ENCODE measurements at regions not wholly inside any gene's neighbourhood (a gene's known extent, or its start where the extent isn't known, plus 50 kb on each side); places are given as distances from the start of the nearest gene placed in this dataset.

GRCh38 chrX:109843963-109844751 lies 111.1 kb upstream of the ACSL4 start (continued):
- peak; percentile 88 for TF ChIP-seq PKNOX1 (IDR thresholded peaks at IDR 0.05)
- TF ChIP-seq EP300 (IDR thresholded peaks at IDR 0.05; ENCODE audit: borderline replicate concordance in 1 of 2, control insufficient read depth in 1 of 2, low read depth in 2 of 2, low read length in 2 of 2) = peak; percentile 39 to 55; a peak in 2 of 4 replicates
- no peak for TF ChIP-seq NBN (IDR thresholded peaks at IDR 0.05)
- TF ChIP-seq, protein P1, sequence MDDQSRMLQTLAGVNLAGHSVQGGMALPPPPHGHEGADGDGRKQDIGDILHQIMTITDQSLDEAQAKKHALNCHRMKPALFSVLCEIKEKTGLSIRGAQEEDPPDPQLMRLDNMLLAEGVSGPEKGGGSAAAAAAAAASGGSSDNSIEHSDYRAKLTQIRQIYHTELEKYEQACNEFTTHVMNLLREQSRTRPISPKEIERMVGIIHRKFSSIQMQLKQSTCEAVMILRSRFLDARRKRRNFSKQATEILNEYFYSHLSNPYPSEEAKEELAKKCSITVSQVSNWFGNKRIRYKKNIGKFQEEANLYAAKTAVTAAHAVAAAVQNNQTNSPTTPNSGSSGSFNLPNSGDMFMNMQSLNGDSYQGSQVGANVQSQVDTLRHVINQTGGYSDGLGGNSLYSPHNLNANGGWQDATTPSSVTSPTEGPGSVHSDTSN (IDR thresholded peaks at IDR 0.05; ENCODE audit: insufficient replicate concordance, low read depth, low read length) = peak; percentile 27
- TF ChIP-seq RAD51 (IDR thresholded peaks at IDR 0.05) = no peak
- TF ChIP-seq SMC3 (IDR thresholded peaks at IDR 0.05; ENCODE audit: borderline replicate concordance, low read length) = no peak
- TF ChIP-seq YBX1 (IDR thresholded peaks at IDR 0.05) = no peak
- peak in 1 of 2 experiments; percentile 23; a peak in 1 of 4 replicates for TF ChIP-seq BHLHE40 (IDR thresholded peaks at IDR 0.05; ENCODE audit: borderline replicate concordance in 1 of 2, low read depth in 2 of 2, low read length in 1 of 2)
- 0 out of 2 replicates have a peak, but pooled peaks have one; percentile 65 for TF ChIP-seq SMARCA5 (IDR thresholded peaks at IDR 0.05)
- peak; percentile 62; the same call in 1 of the 2 replicates for TF ChIP-seq DPF2 (IDR thresholded peaks at IDR 0.05)
- peak; percentile 78 for TF ChIP-seq MTA2 (IDR thresholded peaks at IDR 0.05; ENCODE audit: low read depth)
- no peak for TF ChIP-seq PAX8 (IDR thresholded peaks at IDR 0.05)
- TF ChIP-seq NFYB (IDR thresholded peaks at IDR 0.05; ENCODE audit: insufficient read depth, low read depth, low read length) = peak; percentile 58; the same call in 1 of the 2 replicates
- TF ChIP-seq CHD4 (IDR thresholded peaks at IDR 0.05) = no peak
- TF ChIP-seq IKZF2 (IDR thresholded peaks at IDR 0.05) = peak; percentile 80 to 82
- no peak for TF ChIP-seq MLLT1 (IDR thresholded peaks at IDR 0.05)
- TF ChIP-seq, protein P2, sequence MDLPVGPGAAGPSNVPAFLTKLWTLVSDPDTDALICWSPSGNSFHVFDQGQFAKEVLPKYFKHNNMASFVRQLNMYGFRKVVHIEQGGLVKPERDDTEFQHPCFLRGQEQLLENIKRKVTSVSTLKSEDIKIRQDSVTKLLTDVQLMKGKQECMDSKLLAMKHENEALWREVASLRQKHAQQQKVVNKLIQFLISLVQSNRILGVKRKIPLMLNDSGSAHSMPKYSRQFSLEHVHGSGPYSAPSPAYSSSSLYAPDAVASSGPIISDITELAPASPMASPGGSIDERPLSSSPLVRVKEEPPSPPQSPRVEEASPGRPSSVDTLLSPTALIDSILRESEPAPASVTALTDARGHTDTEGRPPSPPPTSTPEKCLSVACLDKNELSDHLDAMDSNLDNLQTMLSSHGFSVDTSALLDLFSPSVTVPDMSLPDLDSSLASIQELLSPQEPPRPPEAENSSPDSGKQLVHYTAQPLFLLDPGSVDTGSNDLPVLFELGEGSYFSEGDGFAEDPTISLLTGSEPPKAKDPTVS (IDR thresholded peaks at IDR 0.05; ENCODE audit: low read depth, low read length) = no peak
- no peak for TF ChIP-seq TAF1 (IDR thresholded peaks at IDR 0.05; ENCODE audit: borderline replicate concordance, low read depth, low read length)
- peak; percentile 89 for TF ChIP-seq NR2F1 (conservative IDR thresholded peaks at IDR 0.05)
- TF ChIP-seq NR2C1 (IDR thresholded peaks at IDR 0.05) = peak; percentile 64
- TF ChIP-seq, protein P3, sequence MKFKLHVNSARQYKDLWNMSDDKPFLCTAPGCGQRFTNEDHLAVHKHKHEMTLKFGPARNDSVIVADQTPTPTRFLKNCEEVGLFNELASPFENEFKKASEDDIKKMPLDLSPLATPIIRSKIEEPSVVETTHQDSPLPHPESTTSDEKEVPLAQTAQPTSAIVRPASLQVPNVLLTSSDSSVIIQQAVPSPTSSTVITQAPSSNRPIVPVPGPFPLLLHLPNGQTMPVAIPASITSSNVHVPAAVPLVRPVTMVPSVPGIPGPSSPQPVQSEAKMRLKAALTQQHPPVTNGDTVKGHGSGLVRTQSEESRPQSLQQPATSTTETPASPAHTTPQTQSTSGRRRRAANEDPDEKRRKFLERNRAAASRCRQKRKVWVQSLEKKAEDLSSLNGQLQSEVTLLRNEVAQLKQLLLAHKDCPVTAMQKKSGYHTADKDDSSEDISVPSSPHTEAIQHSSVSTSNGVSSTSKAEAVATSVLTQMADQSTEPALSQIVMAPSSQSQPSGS (IDR thresholded peaks at IDR 0.05; ENCODE audit: low read length) = 0 out of 2 replicates have a peak, but pooled peaks have one; percentile 23
- 0 out of 2 replicates have a peak, but pooled peaks have one; percentile 42 for TF ChIP-seq JUND (IDR thresholded peaks at IDR 0.05; ENCODE audit: low read depth, low read length)
- TF ChIP-seq GABPA (IDR thresholded peaks at IDR 0.05; ENCODE audit: low read depth) = no peak
- TF ChIP-seq SPI1 (IDR thresholded peaks at IDR 0.05; ENCODE audit: borderline replicate concordance, insufficient read depth, low read depth, low read length) = peak; percentile 87
